ENCODE measurements at regions not wholly inside any gene's neighbourhood (a gene's known extent, or its start where the extent isn't known, plus 50 kb on each side); places are given as distances from the start of the nearest gene placed in this dataset.
A peak's percentile ranks its signal among the peaks of the same experiment; 100 is the strongest.

DNA sequence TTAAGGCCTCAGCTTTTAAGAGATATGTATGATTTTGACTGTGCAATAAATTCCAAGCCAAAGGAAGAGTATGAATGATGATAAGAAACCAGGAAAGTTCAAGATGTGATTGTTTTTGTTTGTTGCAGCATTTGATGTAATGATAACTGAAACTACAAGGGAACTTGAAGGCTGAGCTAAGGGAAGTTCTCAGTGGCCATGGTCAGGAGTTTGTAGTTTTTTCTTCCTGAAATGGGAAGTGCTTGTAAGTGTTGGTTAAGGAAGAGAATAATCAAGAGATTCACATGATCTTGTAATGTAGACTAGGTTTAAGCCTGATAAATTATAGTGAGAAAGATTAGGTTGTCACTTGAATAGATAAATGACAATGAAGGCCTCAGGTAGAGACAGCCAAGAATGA is 53.4 kb downstream of the PTCHD4 start:
- no peak for DNase-seq (ENCODE audit: low read depth)

DNA sequence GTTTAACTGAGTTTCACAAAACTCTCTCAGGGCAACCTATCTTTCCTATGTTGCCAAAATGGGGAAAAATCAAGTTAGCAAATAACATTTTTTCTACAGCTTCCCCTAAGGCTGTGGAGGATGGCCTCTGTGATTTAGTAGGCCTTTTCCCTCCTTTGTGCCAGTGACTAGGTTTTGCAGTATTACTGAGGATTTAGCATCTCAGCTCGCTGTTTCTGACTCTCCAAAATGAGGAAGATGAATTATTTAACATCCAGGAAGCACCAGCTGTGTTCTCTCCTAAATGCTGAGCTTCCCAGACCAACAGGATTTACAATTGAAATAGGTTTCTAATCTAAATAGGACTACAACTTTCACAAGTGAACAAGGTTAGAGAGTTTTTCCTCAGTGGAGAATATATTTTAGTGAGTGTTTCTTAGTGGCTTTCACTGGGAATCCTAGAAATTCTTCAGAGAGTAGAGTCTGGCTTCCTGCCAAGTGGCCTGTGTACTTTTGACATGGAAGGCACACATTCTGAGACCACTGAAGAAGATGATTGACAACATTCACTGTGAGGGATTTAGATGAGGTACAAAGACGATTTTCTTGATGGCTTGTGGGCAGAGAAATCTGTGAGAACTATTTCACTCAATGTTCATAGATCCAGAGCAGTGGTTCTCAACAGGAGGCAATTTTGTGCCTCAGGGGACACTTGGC is 62.4 kb downstream of the PTCHD4 start:
- DNase-seq (ENCODE audit: low read depth) = no peak

DNA sequence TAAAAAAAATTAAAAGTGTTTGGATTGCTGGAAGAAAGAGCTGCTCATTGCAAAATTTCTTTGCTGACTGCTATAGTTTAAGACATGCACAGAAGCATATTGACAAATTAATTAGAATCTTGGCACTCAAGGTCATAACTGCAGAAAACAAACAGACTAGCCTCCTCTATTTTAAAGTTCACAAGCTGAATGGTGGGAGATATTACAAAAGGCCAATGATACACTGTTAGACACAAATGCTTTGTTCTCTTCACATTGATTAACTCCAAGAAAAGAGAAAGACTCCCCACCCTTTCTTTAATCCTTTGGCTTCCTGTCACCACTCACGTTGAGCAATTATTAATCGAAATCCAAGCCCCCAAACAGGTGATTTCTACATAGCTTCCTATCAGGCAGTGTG is 69.1 kb downstream of the PTCHD4 start:
- no peak for DNase-seq (ENCODE audit: low read depth)

DNA sequence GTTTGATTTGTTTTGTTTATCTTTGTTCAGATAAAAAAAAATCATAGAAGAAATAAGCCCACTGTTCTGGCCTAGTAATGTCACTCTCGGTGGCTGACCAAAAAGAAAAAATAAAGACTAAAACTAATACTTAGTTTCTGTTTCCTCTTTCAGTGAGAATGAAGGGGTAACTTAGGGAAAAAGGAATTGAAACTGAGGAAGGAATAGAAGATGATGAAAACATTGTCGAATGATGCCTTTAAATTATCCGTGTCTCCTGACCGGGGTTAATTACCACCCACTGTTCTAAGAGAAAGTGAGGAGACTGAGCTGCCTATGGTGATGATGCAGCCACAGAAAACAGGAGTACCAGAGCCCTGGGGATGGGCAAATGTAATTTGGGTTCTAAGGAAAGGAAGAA is 73.1 kb downstream of the PTCHD4 start:
- no peak for DNase-seq (ENCODE audit: low read depth)

DNA sequence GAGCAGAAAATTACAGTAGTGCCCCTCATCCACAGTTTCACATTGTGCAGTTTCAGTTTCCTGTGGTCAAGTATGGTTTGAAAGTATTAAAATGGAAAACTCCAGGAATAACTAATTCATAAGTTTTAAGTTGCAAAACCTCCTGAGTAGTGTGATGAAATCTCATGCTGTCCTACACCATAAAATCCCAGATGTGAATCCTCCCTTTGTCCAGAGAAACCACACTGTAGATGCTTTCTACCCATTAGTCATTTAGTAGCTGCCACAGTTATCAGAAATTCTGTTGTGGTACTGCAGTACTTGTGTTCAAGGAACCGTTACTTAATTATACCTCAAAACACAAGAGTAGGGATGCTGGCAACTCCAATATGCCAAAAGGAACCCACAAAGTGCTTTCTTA is 74.7 kb downstream of the PTCHD4 start:
- DNase-seq (ENCODE audit: low read depth) = peak; percentile 51

DNA sequence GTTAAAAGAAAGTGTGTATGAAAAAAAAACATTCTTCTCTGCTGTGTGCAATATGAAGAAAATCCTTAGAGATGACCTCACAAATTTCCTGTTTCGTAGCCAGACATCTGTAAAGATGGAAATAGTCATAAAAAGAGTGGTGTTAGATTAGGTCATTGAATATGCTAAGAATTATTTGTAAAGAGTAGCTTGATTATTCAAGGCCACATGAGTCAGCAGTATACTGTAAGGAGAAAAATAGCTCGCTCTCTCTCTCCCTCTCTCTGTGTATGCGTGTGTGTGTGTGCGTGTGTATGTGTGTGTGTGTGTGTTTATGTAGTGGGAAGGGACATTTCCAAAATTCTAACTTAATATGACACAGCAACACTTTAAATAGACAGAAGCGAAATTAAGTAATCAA is 78.8 kb downstream of the PTCHD4 start:
- DNase-seq (ENCODE audit: low read depth) = peak; percentile 68

DNA sequence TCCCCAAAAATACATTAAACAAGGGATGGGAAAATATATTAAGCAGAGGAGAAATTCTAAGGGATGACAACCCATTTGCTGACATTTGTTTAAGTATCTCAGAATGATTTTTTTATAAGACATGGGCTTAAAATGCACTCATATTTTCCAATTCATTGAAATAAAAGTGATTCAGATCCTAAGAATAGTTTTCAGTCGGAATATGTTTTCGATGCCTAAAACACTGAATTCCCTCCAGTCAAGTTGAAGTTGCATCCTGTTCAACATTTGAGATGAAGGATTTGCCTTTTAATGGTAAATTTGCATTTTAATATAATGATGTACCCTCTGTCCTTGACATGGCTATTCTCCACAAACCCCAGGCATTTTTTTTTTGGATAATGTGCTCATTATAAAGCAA is 79.3 kb downstream of the PTCHD4 start:
- DNase-seq (ENCODE audit: low read depth) = no peak

DNA sequence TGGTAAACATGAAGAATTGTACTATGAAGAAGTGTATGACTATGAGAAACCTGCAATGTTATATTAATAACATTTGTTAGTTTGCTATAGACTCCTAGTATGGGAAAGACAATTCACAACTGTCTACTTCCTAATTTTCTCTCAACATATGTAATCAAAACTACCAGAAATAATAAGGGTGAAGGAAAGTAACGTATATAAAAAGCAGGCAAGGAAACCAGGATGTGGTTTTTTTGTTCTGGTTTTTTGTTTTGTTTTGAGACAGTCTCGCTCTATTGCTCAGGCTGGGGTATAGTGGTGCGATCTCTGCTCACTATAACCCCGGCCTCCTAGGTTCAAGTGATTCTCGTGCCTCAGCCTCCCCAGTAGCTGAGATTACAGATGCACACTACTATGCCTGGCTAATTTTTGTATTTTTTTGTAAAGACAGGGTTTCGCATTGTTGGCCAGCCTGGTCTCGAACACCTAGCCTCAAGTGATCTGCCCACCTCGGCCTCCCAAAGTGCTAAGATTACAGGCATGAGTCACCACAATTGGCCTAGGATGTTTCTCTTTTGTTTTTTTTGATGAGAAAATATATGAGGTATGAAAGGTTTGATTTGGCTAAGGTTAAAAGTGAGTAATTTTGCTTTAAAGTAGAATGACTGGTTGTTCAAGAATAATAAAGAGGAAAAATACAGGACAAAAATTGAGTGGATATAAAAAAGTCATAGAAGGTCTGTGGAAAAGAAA is 83.1 kb downstream of the PTCHD4 start:
- no peak for DNase-seq (ENCODE audit: low read depth)

DNA sequence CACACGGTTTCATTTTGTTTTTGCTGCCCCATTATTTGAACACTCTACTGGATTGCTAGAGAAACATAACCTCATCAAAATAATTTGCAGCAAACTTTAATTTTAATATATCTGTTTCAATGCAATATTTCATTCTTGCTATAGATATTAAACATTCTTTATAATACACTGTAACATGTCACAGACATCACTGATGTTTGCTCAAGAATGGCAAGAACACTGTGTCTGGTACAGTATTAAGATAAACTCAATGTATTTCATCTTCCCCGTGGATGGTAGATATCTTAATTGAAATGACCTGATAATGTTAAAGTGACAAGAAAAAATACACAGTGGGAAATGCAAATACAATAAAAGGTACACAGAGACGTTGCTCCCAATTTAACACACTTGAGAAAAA is 86.0 kb downstream of the PTCHD4 start:
- no peak for DNase-seq (ENCODE audit: low read depth)

DNA sequence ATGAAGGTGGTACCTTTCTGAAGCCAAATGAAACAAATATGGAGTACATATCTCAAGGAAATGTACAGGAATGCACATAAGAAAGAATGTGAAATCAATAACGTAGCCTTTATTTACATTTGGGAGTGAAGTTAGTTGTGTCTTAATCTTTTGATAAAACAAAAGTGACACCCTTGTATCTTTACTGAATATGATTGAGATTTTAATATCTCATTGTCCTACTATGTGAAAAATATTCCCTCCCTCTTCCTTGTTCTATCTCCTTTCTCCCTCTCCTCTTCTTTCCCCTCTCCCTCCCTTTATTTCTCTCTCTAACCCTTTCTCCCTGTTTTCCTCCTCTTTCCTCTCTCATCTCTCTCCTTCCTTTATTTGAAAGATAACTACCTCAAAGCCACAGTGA is 89.1 kb downstream of the PTCHD4 start:
- DNase-seq (ENCODE audit: low read depth) = no peak

DNA sequence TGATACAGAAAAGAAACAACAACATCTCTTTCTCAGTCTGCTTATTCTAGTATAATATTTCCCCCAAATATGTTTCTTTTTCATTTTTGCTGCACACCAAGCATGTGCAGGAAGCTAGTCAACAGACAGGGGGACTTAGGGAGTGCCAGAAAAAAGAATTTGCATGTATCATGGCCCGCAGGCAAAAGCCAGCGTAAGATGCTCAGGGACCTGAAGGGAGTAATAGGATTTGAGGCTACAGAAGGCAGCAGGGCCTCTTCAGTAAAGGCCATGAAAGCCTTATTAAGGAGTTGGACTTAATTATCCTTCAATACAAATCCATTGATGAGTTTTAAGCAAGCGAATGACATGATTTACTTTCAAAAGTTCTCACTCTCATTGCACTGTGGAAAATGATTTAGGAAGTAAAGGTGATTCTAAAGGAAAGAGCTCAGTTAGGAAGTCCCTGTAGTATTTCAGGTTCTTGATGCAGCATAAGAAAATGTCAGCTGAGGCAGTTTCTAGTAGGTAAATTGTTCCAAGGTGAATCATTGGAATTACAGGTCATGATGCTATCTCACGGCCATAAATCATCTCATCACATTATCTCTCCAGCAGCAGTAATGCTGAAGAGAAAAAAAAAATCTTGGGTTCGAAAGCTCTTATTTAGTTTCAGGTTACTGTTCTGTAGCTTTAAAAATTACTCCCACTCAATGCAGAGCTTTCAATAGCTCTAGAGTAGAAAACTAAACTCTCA is 94.8 kb downstream of the PTCHD4 start:
- DNase-seq (ENCODE audit: low read depth) = no peak

DNA sequence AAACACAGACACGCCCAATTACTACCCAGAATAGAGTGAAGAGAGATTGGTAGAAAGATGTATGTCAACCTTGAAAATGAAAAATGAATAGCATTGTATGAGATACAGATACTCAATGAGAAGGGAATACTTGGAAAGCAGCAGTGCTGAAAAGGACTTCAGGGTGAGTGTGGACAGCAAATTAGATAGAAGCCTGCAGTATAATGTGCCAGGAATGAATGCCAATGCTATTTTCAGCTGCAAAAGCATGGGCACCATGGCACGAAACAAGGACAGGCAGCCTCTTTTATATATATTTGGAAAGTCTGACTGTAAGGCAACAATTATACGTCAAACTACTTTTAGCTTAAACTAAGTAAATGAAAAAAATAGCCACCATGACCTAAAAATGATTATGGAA is 118.2 kb downstream of the PTCHD4 start:
- DNase-seq (ENCODE audit: low read depth) = no peak

DNA sequence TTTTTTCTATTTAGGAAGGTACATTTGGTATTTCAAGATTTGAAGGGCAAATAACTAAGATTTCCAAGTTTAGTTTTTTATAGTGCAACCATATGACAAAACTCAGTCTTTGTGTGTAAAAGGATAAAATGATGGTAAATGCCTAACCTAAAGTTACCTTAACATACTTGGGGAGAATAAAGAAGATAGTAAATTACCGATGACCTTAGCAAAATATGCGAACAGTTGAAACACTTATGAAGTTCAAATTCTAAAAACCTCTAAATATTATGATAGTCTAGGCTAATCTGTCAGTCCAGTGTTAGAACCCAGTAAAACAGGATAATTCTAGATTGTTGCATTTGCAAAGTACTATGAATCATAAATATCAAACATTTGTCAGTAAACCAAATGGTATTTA is 127.5 kb downstream of the PTCHD4 start:
- no peak for DNase-seq (ENCODE audit: low read depth)

DNA sequence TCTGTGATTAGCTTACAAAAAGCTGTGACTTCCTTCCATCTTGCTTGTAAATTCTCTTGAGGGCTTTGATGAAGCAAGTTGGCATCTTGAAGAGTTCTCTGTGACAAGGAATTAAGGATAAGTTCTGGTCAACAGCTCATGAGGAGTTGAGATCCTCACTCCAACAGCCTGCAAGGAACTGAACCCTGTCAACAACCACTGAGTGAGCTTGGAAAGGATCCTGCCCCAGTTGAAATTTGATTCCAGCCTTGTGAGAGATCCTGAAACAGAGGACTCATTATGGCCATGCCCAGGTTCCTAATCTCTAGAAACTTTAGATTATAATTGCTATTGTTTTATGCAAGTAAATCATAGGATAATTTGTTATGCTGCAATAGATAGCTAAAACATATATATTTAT is 133.7 kb downstream of the PTCHD4 start:
- DNase-seq (ENCODE audit: low read depth) = no peak

DNA sequence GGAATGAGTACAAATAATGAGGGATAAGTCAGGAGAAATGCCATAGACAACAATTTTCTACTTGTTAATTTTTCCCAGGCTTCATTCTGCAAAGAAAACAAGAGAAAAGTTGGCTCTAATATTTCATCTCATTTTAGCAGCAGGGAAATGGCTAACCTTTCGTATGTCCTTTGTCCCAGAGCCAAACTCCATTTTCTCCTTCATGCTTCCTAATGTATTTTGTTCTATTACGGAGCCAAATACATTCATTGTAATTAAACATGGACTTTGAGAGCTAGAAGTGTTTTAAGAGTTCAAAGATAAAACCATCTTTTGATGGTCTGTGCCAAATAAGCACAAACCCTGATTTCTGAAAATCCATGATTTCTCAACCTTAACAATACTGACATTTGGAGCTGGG is 136.9 kb downstream of the PTCHD4 start:
- DNase-seq (ENCODE audit: low read depth) = no peak

DNA sequence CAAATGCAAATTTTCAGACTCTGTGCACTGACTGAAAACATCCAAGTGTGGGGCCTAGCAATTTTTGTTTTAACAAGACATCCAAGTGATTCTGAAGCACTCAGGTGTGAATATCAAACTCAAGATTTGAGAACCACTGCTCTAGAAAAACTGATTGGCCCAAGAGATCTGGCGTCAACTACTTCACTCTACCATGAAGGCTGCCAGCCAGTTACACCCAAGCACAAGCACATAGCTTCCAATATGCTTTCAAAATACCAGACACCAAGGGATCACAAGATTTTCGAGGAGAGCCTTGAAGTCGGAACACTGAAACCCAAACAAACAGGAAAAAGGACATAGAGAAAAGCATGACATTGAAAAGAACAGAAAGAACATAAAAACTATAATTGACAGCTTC is 140.2 kb downstream of the PTCHD4 start:
- DNase-seq (ENCODE audit: low read depth) = no peak

DNA sequence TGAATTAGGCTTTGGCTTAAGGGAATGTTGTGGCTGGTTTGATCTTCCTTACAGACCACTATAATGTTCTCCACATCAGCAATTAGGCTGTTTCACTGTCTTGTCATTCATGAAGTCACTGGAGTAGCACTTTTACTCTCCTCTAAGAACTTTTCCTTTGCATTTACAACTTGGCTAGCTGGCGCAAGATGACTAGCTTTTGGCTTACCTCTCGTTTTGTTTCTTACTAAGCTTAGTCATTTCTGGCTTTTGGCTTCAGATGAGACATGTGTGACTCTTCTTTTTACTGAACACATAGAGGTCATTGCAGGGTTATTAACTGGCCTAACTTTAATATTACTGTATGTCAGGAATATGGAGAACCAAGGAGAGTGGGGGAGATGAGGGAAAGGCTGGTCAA is 143.2 kb downstream of the PTCHD4 start:
- peak; percentile 2 for DNase-seq (ENCODE audit: low read depth)

DNA sequence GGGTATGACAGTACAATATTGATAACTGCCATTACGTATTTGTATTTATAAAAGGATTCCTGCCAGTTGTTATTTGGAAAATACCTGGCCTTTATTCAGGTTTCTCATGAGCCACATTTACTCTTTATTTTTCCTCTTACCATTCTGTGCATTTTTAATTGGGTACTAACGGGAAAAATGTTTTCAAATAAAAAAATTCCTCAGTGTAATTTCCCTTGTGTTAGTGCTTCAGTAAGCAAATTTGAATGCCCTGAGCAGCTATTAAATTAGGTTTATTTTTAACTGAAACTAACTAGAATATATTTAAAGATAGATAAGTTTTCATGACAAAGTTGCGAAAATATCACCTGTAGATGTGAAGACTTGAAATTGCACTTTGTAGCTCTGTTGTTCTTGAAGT is 146.0 kb downstream of the PTCHD4 start:
- no peak for DNase-seq (ENCODE audit: low read depth)

DNA sequence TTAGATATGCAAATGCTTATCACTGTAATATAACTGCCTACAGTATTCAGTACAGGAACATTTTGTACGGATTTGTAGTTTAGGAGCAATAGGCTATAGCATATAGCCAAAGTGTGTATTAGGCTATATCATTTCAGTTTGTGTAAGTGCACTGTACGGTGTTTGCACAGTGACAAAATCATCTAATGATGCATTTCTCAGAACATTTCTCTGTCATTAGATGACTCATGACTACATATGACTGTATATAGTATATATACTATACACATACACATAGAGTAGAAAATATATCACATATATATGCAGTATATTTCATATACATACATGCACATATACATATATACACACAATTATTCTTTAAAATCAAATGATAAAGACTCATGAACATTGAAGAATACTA is 158.4 kb downstream of the PTCHD4 start:
- no peak for DNase-seq (ENCODE audit: low read depth)

DNA sequence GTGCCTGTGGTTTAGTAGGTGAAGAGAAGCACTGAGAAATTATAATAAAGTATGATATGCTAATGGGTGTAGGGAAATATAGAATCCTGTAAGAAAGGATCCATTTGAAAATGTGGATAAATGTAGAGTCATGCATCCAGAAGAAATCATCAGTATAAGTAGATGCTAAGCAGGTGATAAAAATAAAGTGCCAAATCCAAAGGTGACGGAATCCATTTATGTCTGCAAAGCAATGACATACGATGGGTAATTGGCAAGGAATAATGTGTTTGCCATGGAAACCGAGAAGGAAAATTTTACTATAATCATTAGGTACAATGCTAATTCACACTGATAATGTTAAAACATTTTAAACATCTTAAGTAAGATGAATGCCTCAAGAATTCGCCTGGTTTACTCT is 163.0 kb downstream of the OPN5 start:
- no peak for DNase-seq (ENCODE audit: low read depth)

DNA sequence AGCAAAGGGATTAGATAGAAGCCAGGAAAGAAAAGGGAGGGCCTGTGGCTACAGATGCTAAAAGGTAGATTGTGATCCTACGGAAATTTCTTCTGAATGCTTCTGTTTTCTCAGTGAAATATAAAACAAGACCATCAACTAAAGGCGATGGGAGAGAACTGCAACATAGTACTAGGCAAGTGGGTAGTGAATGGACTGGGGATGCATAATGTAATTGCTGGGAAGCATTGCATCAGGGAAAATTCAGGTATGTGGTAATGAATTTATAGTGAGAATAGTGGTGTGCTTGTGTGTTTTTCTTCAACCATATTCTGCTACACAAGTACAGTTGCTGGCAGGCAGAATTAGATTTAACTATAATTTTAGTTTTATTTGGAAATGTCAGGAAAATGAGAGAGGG is 156.6 kb downstream of the OPN5 start:
- no peak for DNase-seq (ENCODE audit: low read depth)

DNA sequence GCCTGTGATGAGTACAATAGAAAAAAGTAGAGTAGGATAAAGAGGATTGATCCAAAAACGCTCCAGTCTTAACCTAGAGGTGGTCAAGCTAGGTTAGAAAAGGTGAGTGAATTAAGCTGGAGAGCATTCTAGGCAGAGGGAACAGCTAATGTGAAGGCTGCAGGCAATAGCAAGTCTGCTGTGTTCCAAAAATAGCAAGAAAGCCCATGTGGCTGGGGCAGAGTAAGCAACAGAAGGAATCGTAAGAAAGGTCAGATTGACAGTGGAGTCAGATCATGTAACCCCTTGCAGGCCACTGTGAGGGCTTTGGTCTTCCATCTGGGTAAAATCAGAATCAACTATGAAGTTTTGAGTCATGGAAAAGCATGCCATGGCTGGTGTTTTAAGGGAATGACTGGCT is 155.0 kb downstream of the OPN5 start:
- DNase-seq (ENCODE audit: low read depth) = no peak

DNA sequence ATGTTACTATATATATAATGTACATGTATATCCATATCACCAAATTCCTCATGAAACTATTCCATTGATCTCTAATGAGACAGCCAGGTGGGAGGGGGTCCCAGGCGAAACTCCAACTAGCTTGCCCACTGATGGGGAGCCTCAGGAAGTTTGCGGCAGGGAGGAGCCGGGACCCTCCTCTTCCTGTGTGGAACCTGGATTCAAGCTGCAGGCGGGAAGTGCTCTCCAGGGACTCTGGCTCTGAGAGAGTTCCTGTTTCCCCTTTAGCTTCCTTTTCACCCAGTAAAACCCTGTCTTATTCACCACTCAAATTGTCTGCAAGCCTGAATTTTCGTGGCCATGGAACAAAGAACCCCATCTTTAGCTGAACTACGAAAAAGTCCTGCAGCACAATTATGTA is 152.2 kb downstream of the OPN5 start:
- DNase-seq (ENCODE audit: low read depth) = no peak

All from GM04504 (cell line).